K562 (cell line): ENCODE measurements at regions not wholly inside any gene's neighbourhood (a gene's known extent, or its start where the extent isn't known, plus 50 kb on each side); places are given as distances from the start of the nearest gene placed in this dataset.

Experiments
- ATAC-seq: fragments of 200-7000 bp; cut with Tn5 transposase; 3 replicates; pipeline ENCODE4 v1.9.1; 2020; ENCODE audit warnings: moderate library complexity
- BruUV-seq: library from RNA; stranded (reverse); fragments of 400-500 nt; replicated peaks from 2 replicates; lab custom pipeline; 2021; lab: Mats Ljungman, UMichigan
- CTCF ChIA-PET: fragments of 300-600 bp; formaldehyde crosslinking; extraction: SDS; loops from one replicate; lab custom pipeline; 2021; ENCODE audit warnings: low intra/inter-chr PET ratio; lab: Yijun Ruan, JAX
- POLR2A ChIA-PET: fragments of 300-600, 350-650 bp; sonication (Branson Sonifier 250); formaldehyde crosslinking; extraction: SDS; loops from one replicate; lab custom pipeline; 2021; ENCODE audit warnings: antibody characterized with exemption, inconsistent platforms; lab: Yijun Ruan, JAX
- DNase-seq, 4 experiments: peaks; one replicate each; pipeline versions ENCODE4 v3.0.0 to v3.0.0-alpha.2; 2011 to 2018; ENCODE audit warnings: low spot score in 3 of 4, mixed read lengths in 3 of 4; ENCODE audit errors: extremely low read depth in 1 of 4
- FAIRE-seq: peaks from 2 replicates; lab custom pipeline; 2011; peaks lifted over from hg19 to GRCh38; lab: Jason Lieb, UNC
- H2AFZ ChIP-seq: 2 replicates; pipeline ENCODE4 v1.6.0; 2011; ENCODE audit warnings: low read depth, low read length, control low read depth, inconsistent platforms
- H3K27ac ChIP-seq: fragments of 200-600 bp; 3 replicates; pipeline ENCODE4 v1.8.0; 2011; ENCODE audit warnings: low read depth, mild to moderate bottlenecking, control low read depth, inconsistent platforms, low read length, moderate library complexity, mixed read lengths; ENCODE audit errors: extremely low read depth
- H3K27me3 ChIP-seq, 2 experiments: fragments of 300-600 bp in 1 of 2; 2 replicates in 1 of 2; 3 replicates in 1 of 2; pipeline versions ENCODE4 v1.6.0 to v1.8.0; 2011; ENCODE audit warnings: inconsistent platforms in 2 of 2, low read length in 2 of 2, mild to moderate bottlenecking in 1 of 2, mixed read lengths in 1 of 2, moderate library complexity in 1 of 2; ENCODE audit not compliant: control insufficient read depth in 2 of 2, insufficient read depth in 2 of 2
- H3K36me3 ChIP-seq: fragments of 300-600 bp; 3 replicates; pipeline ENCODE4 v1.8.0; 2011; ENCODE audit warnings: mild to moderate bottlenecking, low read length, inconsistent platforms; ENCODE audit not compliant: control insufficient read depth, insufficient read depth
- H3K4me1 ChIP-seq, 2 experiments: fragments of 200-600 bp in 1 of 2; replicated peaks in 1 of 2; 2 replicates in 1 of 2; 3 replicates in 1 of 2; pipeline versions ENCODE4 v1.5.1 to v1.8.0; 2011; ENCODE audit warnings: inconsistent platforms in 2 of 2, low read length in 2 of 2, mild to moderate bottlenecking in 1 of 2, mixed read lengths in 1 of 2, moderate library complexity in 1 of 2; ENCODE audit not compliant: control insufficient read depth in 2 of 2, insufficient read depth in 2 of 2
- H3K4me2 ChIP-seq: 2 replicates; pipeline ENCODE4 v1.6.1; 2011; ENCODE audit warnings: low read length, control low read depth, inconsistent platforms, mixed read lengths; ENCODE audit not compliant: insufficient read depth
- H3K4me3 ChIP-seq: fragments of 200-600 bp; sonication (generic), shearing (Covaris generic); 2 replicates; pipeline ENCODE4 v1.5.1; 2016; ENCODE audit warnings: control low read depth, inconsistent platforms
- H3K79me2 ChIP-seq: fragments of 200-600 bp; 3 replicates; pipeline ENCODE4 v1.8.0; 2011; ENCODE audit warnings: low read length, inconsistent platforms; ENCODE audit not compliant: control insufficient read depth, insufficient read depth
- H3K9ac ChIP-seq, 2 experiments: 2 replicates each; pipeline versions ENCODE4 v1.6.0 to v1.6.1; 2011; ENCODE audit warnings: low read depth in 2 of 2, low read length in 2 of 2, control low read depth in 1 of 2, inconsistent platforms in 1 of 2, mild to moderate bottlenecking in 1 of 2, mixed read lengths in 1 of 2; ENCODE audit not compliant: insufficient read depth in 1 of 2
- H3K9me1 ChIP-seq: one replicate; pipeline ENCODE4 v1.6.0; 2011; ENCODE audit warnings: inconsistent platforms, mild to moderate bottlenecking, low read length, moderate library complexity; ENCODE audit not compliant: control insufficient read depth, insufficient read depth
- H3K9me3 ChIP-seq: replicated peaks from 2 replicates; pipeline ENCODE4 v1.5.1; 2011; ENCODE audit warnings: low read depth, low read length, inconsistent platforms; ENCODE audit not compliant: control insufficient read depth, insufficient read depth
- H4K20me1 ChIP-seq: replicated peaks from 2 replicates; pipeline ENCODE4 v1.6.1; 2011; ENCODE audit warnings: low read length, inconsistent platforms, mixed read lengths; ENCODE audit not compliant: control insufficient read depth, insufficient read depth
- DMBX1 ChIP-seq: fragments of 250-450 bp; sonication (Bioruptor Pico); IDR thresholded peaks from 2 replicates; pipeline ENCODE4 v1.8.0; 2022; ENCODE audit warnings: inconsistent platforms, mild to moderate bottlenecking, moderate library complexity, borderline replicate concordance
- HNRNPL ChIP-seq: fragments of 200-400 bp; formaldehyde crosslinking; IDR thresholded peaks from 2 replicates; pipeline ENCODE4 v1.6.1; 2017; ENCODE audit warnings: low read depth, mild to moderate bottlenecking, low read length
- PKNOX1 ChIP-seq: fragments of 450-650 bp; IDR thresholded peaks from 2 replicates; pipeline ENCODE4 v1.6.1; 2016
- PURB ChIP-seq: sonication (generic); formaldehyde crosslinking; IDR thresholded peaks from 2 replicates; pipeline ENCODE4 v1.9.0; 2021; ENCODE audit warnings: low read depth, mild to moderate bottlenecking, missing genetic modification reagents
- RUNX1 ChIP-seq: sonication (generic); IDR thresholded peaks from 2 replicates; pipeline ENCODE4 v1.6.1; 2016; ENCODE audit warnings: antibody characterized with exemption, low read depth
- SETDB1 ChIP-seq: IDR thresholded peaks from one replicate; pipeline ENCODE4 v1.6.1; 2012; ENCODE audit warnings: low read length, control low read depth, inconsistent platforms
- SIN3A ChIP-seq, 2 experiments: fragments of 150-350 bp in 1 of 2; IDR thresholded peaks; 2 replicates each; pipeline ENCODE4 v1.6.1; 2011 to 2016; ENCODE audit warnings: borderline replicate concordance in 2 of 2, low read depth in 2 of 2, low read length in 2 of 2, mild to moderate bottlenecking in 2 of 2, moderate library complexity in 2 of 2; ENCODE audit not compliant: control insufficient read depth in 1 of 2
- TEAD1 ChIP-seq, 2 experiments: fragments of 450-650 bp in 1 of 2; sonication (generic) in 1 of 2; formaldehyde crosslinking; IDR thresholded peaks; 2 replicates each; pipeline versions ENCODE4 v1.4.0 to v1.8.0; 2020 to 2022; ENCODE audit warnings: mild to moderate bottlenecking in 2 of 2, missing genetic modification reagents in 1 of 2
- ZBTB12 ChIP-seq: fragments of 250-450 bp; sonication (Bioruptor Pico); IDR thresholded peaks from 2 replicates; pipeline ENCODE4 v1.4.0; 2020
- ZC3H8 ChIP-seq: fragments of 450-650 bp; IDR thresholded peaks from 2 replicates; pipeline ENCODE4 v1.6.1; 2017
- ZNF561 ChIP-seq: fragments of 450-650 bp; formaldehyde crosslinking; conservative IDR thresholded peaks from 2 replicates; pipeline ENCODE4 v1.4.0; 2020; ENCODE audit warnings: mild to moderate bottlenecking, moderate library complexity
- ZNF639 ChIP-seq, 2 experiments: fragments of 200-800 bp in 1 of 2; sonication (Bioruptor generic) in 1 of 2; sonication (generic) in 1 of 2; formaldehyde crosslinking in 1 of 2; IDR thresholded peaks in 1 of 2; conservative IDR thresholded peaks in 1 of 2; 2 replicates each; pipeline versions ENCODE4 v1.5.0 to v1.6.1; 2016 to 2020; ENCODE audit warnings: missing compliant biosample characterization in 1 of 2, missing genetic modification characterization in 1 of 2, missing genetic modification reagents in 1 of 2
- ZNF75A ChIP-seq: fragments of 450-650 bp; formaldehyde crosslinking; IDR thresholded peaks from 2 replicates; pipeline ENCODE4 v1.4.0; 2020; ENCODE audit warnings: mild to moderate bottlenecking
- ZNF830 ChIP-seq: fragments of 250-450 bp; sonication (Bioruptor Pico); IDR thresholded peaks from 2 replicates; pipeline ENCODE4 v1.5.0; 2021; ENCODE audit warnings: mild to moderate bottlenecking
- ZSCAN29 ChIP-seq: fragments of 450-650 bp; IDR thresholded peaks from 2 replicates; pipeline ENCODE4 v1.6.1; 2017
- WGBS: fragments of 100-300 bp; shearing (Covaris generic); methylation state at CpG from one replicate; pipeline ENCODE4 v1.1.6; 2016; ENCODE audit warnings: low coverage, mixed read lengths; ENCODE audit not compliant: insufficient coverage; ENCODE audit errors: missing lambda C conversion rate; 5-methylcytosine and 5-hydroxymethylcytosine counted together
- in situ Hi-C: fragments of 300-500 bp; cut with MboI; formaldehyde crosslinking; loops from 4 replicates; pipeline ENCODE4 v1.15.0; 2018; ENCODE audit warnings: inconsistent platforms, mixed read lengths
- intact Hi-C: fragments of 100-400 bp; cut with micrococcal nuclease; formaldehyde crosslinking; loops from 2 replicates; pipeline ENCODE4 v1.14.2; 2022

- TF ChIP-seq ZNF75A = no peak
- TF ChIP-seq SETDB1 = no peak
- TF ChIP-seq ZNF561 (CRISPR knock-in tag) = no peak
- no peak for TF ChIP-seq PURB (CRISPR knock-in tag)
- no peak for TF ChIP-seq ZNF639 (CRISPR knock-in tag; conservative IDR thresholded peaks at IDR 0.05 in 1 of 2, IDR thresholded peaks at IDR 0.05 in 1 of 2)
Observed at GRCh38 chr3:174620138-174620537, 239.0 kb upstream of the NAALADL2 start (continued).

- CTCF ChIA-PET = no interaction called here
- Histone ChIP-seq H3K9me3 (no peaks in the 10 kb centered on the region), H3K27ac (no peak overlapping the region), H2AFZ (no peak overlapping the region), H3K9ac (no peak overlapping the region), H3K36me3 (no peaks in the 10 kb centered on the region), H3K4me2 (no peak overlapping the region), H4K20me1 (no peaks in the 10 kb centered on the region), H3K4me3 (no peak overlapping the region), H3K27me3 (no peaks in the 10 kb centered on the region), H3K9me1 (no peaks in the 10 kb centered on the region), H3K4me1 (no peaks in the 10 kb centered on the region), H3K79me2 (no peaks in the 10 kb centered on the region)
- WGBS = 8% methylated on average over 4 of the region's 4 CpGs
- in situ Hi-C loops = no loop called here
- ATAC-seq (no peak), FAIRE-seq (no peak), DNase-seq (no peak)
- no peak for TF ChIP-seq ZBTB12 (CRISPR knock-in tag)
- TF ChIP-seq ZSCAN29 = no peak
- TF ChIP-seq PKNOX1 = no peak
- TF ChIP-seq ZC3H8 = no peak
- no peak for TF ChIP-seq SIN3A (IDR thresholded peaks at IDR 0.05; ENCODE audit: borderline replicate concordance in 2 of 2, control insufficient read depth in 1 of 2, low read depth in 2 of 2, low read length in 2 of 2)
- no peak for TF ChIP-seq TEAD1 (CRISPR knock-in tag; IDR thresholded peaks at IDR 0.05)
- no peak for TF ChIP-seq ZNF830 (CRISPR knock-in tag)
- no peak for TF ChIP-seq DMBX1 (CRISPR knock-in tag)
- no peak for TF ChIP-seq HNRNPL
- TF ChIP-seq RUNX1 = no peak
- intact Hi-C loops = no loop called here
- no TSS peak for BruUV-seq
- POLR2A ChIA-PET = no interaction called here
Observed at GRCh38 chr3:174620855-174621472, 238.2 kb upstream of the NAALADL2 start.
